ENCODE measurements at regions not wholly inside any gene's neighbourhood (a gene's known extent, or its start where the extent isn't known, plus 50 kb on each side); places are given as distances from the start of the nearest gene placed in this dataset.

DNA sequence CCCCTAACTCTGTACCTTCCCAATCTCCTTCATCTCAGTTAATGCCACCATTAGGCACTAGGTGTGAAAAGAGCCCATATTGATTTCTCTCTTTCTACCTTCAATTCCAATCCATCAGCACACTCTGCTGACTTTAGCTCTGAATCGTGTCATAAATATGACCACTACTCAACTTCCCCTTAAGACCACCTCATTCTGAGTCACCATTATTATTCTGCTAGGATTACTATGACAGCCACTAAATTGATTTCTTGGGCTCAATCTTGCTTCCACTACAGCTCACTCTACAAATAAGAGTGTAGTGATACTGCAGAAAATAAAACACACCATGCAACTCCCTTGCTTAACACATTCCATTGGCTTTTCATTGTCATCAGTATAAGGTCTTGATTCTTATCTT, 1449.0 kb upstream of the FLRT2 start:
- H3K36me3 ChIP-seq (ENCODE audit: low read depth) = no peaks in the 10 kb centered on the region
- ATAC-seq (no peak), DNase-seq (no peak)
- intact Hi-C loops (cut with DNase I, micrococcal nuclease) = no loop called here
- H3K4me3 ChIP-seq = no peak overlapping the region
- TF ChIP-seq, protein P1, sequence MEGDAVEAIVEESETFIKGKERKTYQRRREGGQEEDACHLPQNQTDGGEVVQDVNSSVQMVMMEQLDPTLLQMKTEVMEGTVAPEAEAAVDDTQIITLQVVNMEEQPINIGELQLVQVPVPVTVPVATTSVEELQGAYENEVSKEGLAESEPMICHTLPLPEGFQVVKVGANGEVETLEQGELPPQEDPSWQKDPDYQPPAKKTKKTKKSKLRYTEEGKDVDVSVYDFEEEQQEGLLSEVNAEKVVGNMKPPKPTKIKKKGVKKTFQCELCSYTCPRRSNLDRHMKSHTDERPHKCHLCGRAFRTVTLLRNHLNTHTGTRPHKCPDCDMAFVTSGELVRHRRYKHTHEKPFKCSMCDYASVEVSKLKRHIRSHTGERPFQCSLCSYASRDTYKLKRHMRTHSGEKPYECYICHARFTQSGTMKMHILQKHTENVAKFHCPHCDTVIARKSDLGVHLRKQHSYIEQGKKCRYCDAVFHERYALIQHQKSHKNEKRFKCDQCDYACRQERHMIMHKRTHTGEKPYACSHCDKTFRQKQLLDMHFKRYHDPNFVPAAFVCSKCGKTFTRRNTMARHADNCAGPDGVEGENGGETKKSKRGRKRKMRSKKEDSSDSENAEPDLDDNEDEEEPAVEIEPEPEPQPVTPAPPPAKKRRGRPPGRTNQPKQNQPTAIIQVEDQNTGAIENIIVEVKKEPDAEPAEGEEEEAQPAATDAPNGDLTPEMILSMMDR (IDR thresholded peaks at IDR 0.05) = no peak
- no peaks in the 10 kb centered on the region for H3K4me1 ChIP-seq (ENCODE audit: low read depth)
- H3K9me3 ChIP-seq = peaks cover 25% of the 10 kb centered on the region

DNA sequence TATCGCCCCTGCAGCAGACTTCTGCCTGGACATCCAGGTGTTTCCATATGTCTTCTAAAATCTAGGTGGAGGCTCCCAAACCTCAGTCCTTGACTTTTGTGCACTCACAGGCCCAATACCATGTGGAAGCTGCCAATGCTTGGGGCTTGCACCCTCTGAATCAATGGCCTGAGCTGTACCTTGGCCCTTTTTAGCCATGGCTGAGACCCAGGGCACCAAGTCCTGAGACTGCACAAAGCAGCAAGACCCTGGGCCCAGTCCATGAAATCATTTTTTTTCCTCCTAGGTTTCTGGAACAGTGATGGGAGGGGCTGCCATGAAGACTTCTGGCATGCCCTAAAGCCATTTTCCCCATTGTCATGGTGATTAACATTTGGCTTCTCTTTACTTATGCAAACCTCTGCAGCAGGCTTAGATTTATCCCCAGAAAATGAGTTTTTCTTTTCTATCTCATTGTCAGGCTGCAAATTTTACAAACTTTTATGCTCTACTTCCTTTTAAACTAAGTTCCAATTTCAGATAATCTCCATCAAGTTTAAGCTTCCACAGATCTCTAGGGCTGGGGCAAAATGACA, 1445.8 kb upstream of the FLRT2 start:
- H3K36me3 ChIP-seq (ENCODE audit: low read depth) = no peaks in the 10 kb centered on the region
- TF ChIP-seq, protein P1 (IDR thresholded peaks at IDR 0.05) = no peak
- H3K4me1 ChIP-seq (ENCODE audit: low read depth) = no peaks in the 10 kb centered on the region
- no peak overlapping the region for H3K4me3 ChIP-seq
- DNase-seq = no peak
- intact Hi-C loops (cut with DNase I, micrococcal nuclease) = no loop called here
- H3K9me3 ChIP-seq = peaks cover 25% of the 10 kb centered on the region
- no peak for ATAC-seq

DNA sequence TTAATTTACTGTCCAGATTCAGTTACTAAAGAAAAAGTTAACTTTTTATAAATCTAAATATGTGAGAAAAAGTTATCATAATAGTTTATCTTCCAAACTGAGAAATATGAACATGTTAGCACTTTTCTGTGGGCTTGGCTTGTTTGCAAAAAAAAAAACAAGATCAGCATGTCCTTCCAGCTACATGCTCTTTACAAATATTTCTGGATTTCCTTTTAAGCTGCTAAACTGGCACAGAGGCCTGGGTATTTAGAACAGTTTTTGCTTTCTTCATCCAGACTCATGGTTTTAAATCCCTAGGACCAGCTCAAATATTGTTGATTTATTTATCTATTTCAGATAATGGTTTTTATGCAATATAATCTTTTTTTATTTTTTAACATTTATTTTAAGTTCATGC, 1444.5 kb upstream of the FLRT2 start:
- H3K36me3 ChIP-seq (ENCODE audit: low read depth) = no peaks in the 10 kb centered on the region
- intact Hi-C loops (cut with DNase I, micrococcal nuclease) = no loop called here
- TF ChIP-seq, protein P1 (IDR thresholded peaks at IDR 0.05) = no peak
- no peak for ATAC-seq
- no peaks in the 10 kb centered on the region for H3K4me1 ChIP-seq (ENCODE audit: low read depth)
- DNase-seq = no peak
- no peak overlapping the region for H3K4me3 ChIP-seq
- H3K9me3 ChIP-seq = peaks cover 20% of the 10 kb centered on the region

DNA sequence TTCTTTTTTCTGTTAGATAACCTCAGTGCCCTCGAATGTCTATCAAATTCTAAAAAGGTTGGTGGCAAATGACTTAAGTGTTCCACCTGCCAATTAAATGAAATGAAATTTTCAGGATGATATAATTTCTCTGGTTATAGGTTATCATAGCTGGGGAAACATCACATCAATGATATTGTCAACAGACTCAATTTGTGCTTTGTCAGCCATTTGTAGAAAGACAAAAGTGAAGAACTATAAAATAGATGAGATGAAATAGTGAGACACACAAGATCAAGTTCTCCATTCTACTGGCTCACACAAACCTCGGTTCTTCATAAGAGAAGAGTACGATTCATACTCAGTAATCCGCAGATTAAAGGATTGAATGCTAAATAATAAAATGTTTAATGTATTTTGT, 1443.2 kb upstream of the FLRT2 start:
- no peaks in the 10 kb centered on the region for H3K36me3 ChIP-seq (ENCODE audit: low read depth)
- DNase-seq (no peak), ATAC-seq (no peak)
- TF ChIP-seq, protein P1 (IDR thresholded peaks at IDR 0.05) = no peak
- no peak overlapping the region for H3K4me3 ChIP-seq
- no peaks in the 10 kb centered on the region for H3K4me1 ChIP-seq (ENCODE audit: low read depth)
- intact Hi-C loops (cut with DNase I, micrococcal nuclease) = no loop called here
- H3K9me3 ChIP-seq = peaks cover 24% of the 10 kb centered on the region

DNA sequence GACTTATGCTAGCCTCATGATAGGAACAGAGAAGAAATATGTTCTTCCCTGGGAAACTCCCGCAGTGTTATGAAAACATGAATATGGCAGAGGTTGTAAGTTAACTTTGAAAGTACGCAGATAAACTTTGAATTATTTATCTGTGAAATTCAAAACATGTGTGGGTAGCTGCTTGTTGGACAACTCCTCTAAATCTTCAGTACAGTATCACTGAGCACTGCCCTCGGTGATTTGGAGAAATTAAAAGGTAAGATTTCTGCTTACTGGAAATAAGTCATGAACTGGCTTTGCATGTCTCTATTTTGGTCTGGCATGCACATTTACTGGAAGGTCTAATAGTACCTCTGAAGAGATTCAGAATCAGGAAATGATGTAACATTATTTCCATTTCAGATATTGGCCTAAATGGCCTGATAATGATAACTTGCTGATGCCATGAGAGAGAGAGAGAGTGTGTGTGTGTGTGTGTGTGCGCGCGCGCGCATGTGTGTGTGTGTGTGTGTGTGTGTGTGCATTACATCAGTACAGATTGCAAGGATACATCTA, 1441.9 kb upstream of the FLRT2 start:
- peaks cover 26% of the 10 kb centered on the region for H3K9me3 ChIP-seq
- intact Hi-C loops (cut with DNase I, micrococcal nuclease) = no loop called here
- H3K36me3 ChIP-seq (ENCODE audit: low read depth) = no peaks in the 10 kb centered on the region
- DNase-seq (no peak), ATAC-seq (no peak)
- no peaks in the 10 kb centered on the region for H3K4me1 ChIP-seq (ENCODE audit: low read depth)
- TF ChIP-seq, protein P1 (IDR thresholded peaks at IDR 0.05) = no peak
- no peak overlapping the region for H3K4me3 ChIP-seq

DNA sequence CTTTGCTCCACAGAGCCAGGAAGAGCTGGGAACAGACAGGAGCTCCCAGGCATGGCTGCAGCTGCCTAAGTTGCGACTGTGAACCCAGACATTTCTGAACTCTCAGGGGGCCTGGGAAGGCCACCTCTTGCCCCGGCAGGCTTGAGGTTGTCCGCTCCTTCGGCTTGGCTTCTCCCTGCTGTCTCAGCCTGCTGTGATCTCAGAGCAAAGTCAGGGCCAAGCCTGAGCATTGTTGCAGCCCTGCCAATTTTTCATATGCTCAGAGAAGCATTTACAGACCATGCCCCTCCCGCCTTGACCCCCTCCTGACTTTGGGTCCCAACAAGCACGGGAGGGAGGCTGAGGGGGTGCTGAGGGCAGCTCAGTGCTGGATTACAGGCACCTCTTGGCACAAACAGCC, 1439.1 kb upstream of the FLRT2 start:
- peak in 1 of 3 donors; percentile 2 for DNase-seq
- TF ChIP-seq, protein P1 (IDR thresholded peaks at IDR 0.05) = no peak
- intact Hi-C loops (cut with DNase I, micrococcal nuclease) = no loop called here
- no peak for ATAC-seq
- no peaks in the 10 kb centered on the region for H3K36me3 ChIP-seq (ENCODE audit: low read depth)
- H3K4me3 ChIP-seq = no peak overlapping the region
- no peaks in the 10 kb centered on the region for H3K4me1 ChIP-seq (ENCODE audit: low read depth)
- H3K9me3 ChIP-seq = peaks cover 25% of the 10 kb centered on the region

Data from mucosa of descending colon (tissue), 3 donors.